CD14-positive monocyte (primary cell): ENCODE measurements at regions not wholly inside any gene's neighbourhood (a gene's known extent, or its start where the extent isn't known, plus 50 kb on each side); places are given as distances from the start of the nearest gene placed in this dataset.

Source experiments
- DNase-seq, 3 donors: peaks; one replicate each; pipeline ENCODE4 v3.0.0-alpha.2; 2011 to 2022
- H2AFZ ChIP-seq: 2 replicates; pipeline ENCODE4 v1.6.0; 2012; ENCODE audit warnings: mild to moderate bottlenecking, low read depth, low read length, inconsistent platforms; ENCODE audit not compliant: insufficient read depth, poor library complexity, severe bottlenecking
- H3K27ac ChIP-seq, 2 donors: 1 replicate in 1 of 2; 2 replicates in 1 of 2; pipeline ENCODE4 v1.5.1; 2012 to 2013; ENCODE audit warnings: low read length in 2 of 2, control low read depth in 1 of 2, inconsistent platforms in 1 of 2, low read depth in 1 of 2, mild to moderate bottlenecking in 1 of 2
- H3K27me3 ChIP-seq, 2 donors: one replicate each; pipeline versions ENCODE4 v1.6.0 to v1.6.1; 2011 to 2013; ENCODE audit warnings: low read length in 2 of 2; ENCODE audit not compliant: control insufficient read depth in 2 of 2, insufficient read depth in 2 of 2
- H3K36me3 ChIP-seq, 2 donors: replicated peaks in 1 of 2; 1 replicate in 1 of 2; 2 replicates in 1 of 2; pipeline versions ENCODE4 v1.5.1 to v1.6.1; 2012 to 2013; ENCODE audit warnings: low read length in 2 of 2, control low read depth in 1 of 2, inconsistent platforms in 1 of 2, mild to moderate bottlenecking in 1 of 2; ENCODE audit not compliant: insufficient read depth in 2 of 2, control insufficient read depth in 1 of 2
- H3K4me1 ChIP-seq, 2 donors: 1 replicate in 1 of 2; 2 replicates in 1 of 2; pipeline versions ENCODE4 v1.5.1 to v1.6.1; 2012 to 2013; ENCODE audit warnings: low read length in 2 of 2, control low read depth in 1 of 2, inconsistent platforms in 1 of 2, mild to moderate bottlenecking in 1 of 2, moderate library complexity in 1 of 2; ENCODE audit not compliant: insufficient read depth in 2 of 2, control insufficient read depth in 1 of 2
- H3K4me2 ChIP-seq: replicated peaks from 2 replicates; pipeline ENCODE3; 2012; ENCODE audit warnings: low read length, moderate library complexity, mild to moderate bottlenecking; ENCODE audit not compliant: poor library complexity, severe bottlenecking; ENCODE audit errors: extremely low read depth
- H3K4me3 ChIP-seq, 3 experiments: fragments of 200-600 bp in 1 of 3; sonication (generic) in 1 of 3; replicated peaks in 1 of 3; 1 replicate in 2 of 3; 2 replicates in 1 of 3; pipeline ENCODE4 v1.5.1; 2011 to 2013; ENCODE audit warnings: low read length in 3 of 3, mild to moderate bottlenecking in 3 of 3, control low read depth in 2 of 3, low read depth in 2 of 3, inconsistent platforms in 1 of 3, moderate library complexity in 1 of 3
- H3K79me2 ChIP-seq: 2 replicates; pipeline ENCODE4 v1.6.0; 2012; ENCODE audit warnings: mild to moderate bottlenecking, control low read depth, inconsistent platforms, low read length, moderate library complexity; ENCODE audit not compliant: insufficient read depth
- H3K9ac ChIP-seq: 2 replicates; pipeline ENCODE4 v1.6.0; 2017; ENCODE audit warnings: low read length, mild to moderate bottlenecking; ENCODE audit not compliant: insufficient read depth, poor library complexity, severe bottlenecking
- H3K9me3 ChIP-seq, 2 donors: replicated peaks in 1 of 2; 1 replicate in 1 of 2; 2 replicates in 1 of 2; pipeline versions ENCODE4 v1.5.1 to v1.6.1; 2012 to 2013; ENCODE audit warnings: low read length in 2 of 2, control low read depth in 1 of 2; ENCODE audit not compliant: control insufficient read depth in 1 of 2, insufficient read depth in 1 of 2
- H4K20me1 ChIP-seq: 2 replicates; pipeline ENCODE4 v1.6.0; 2012; ENCODE audit warnings: mild to moderate bottlenecking, low read length, control low read depth, moderate library complexity; ENCODE audit not compliant: insufficient read depth
- H3K27ac Mint-ChIP-seq, 7 donors: one replicate each; pipeline ENCODE4 v1.8.0; 2020; ENCODE audit warnings: mild to moderate bottlenecking in 7 of 7, mixed read lengths in 7 of 7, moderate library complexity in 6 of 7, inconsistent platforms in 2 of 7
- H3K27me3 Mint-ChIP-seq, 3 donors: one replicate each; pipeline ENCODE4 v1.8.0; 2021 to 2022; ENCODE audit warnings: low read depth in 3 of 3, mild to moderate bottlenecking in 3 of 3, mixed read lengths in 3 of 3, moderate library complexity in 3 of 3, inconsistent platforms in 1 of 3
- H3K36me3 Mint-ChIP-seq, 2 donors: one replicate each; pipeline ENCODE4 v1.8.0; 2020; ENCODE audit warnings: mixed read lengths in 2 of 2, inconsistent platforms in 1 of 2, mild to moderate bottlenecking in 1 of 2
- H3K4me1 Mint-ChIP-seq: one replicate; pipeline ENCODE4 v1.8.0; 2020; ENCODE audit warnings: mild to moderate bottlenecking, mixed read lengths
- H3K4me3 Mint-ChIP-seq, 2 donors: one replicate each; pipeline ENCODE4 v1.8.0; 2020; ENCODE audit warnings: mild to moderate bottlenecking in 2 of 2, mixed read lengths in 2 of 2, moderate library complexity in 1 of 2
- H3K9me3 Mint-ChIP-seq, 7 donors: one replicate each; pipeline ENCODE4 v1.8.0; 2020 to 2022; ENCODE audit warnings: mixed read lengths in 7 of 7, mild to moderate bottlenecking in 6 of 7, moderate library complexity in 6 of 7, inconsistent platforms in 2 of 7
- CTCF ChIP-seq: fragments of 200-600 bp; IDR thresholded peaks from one replicate; pipeline ENCODE4 v1.8.0; 2022; ENCODE audit warnings: antibody characterized with exemption, mild to moderate bottlenecking
- WGBS: methylation state at CpG from one replicate; pipeline ENCODE4 v1.1.5; 2013; ENCODE audit warnings: missing lambda C conversion rate; ENCODE audit not compliant: insufficient coverage; 5-methylcytosine and 5-hydroxymethylcytosine counted together
- intact Hi-C, 2 donors: fragments of 100-400 bp; cut with micrococcal nuclease; formaldehyde crosslinking; loops; one replicate each; pipeline versions ENCODE4 v1.15.0 to v1.15.1; 2023

GRCh38 chr13:50389726-50390125, 374.5 kb downstream of the KCNRG start:
- 92% methylated on average over 2 of the region's 4 CpGs for WGBS
- DNase-seq: no peak
- H3K27ac ChIP-seq: no peak overlapping the region
- no peaks in the 10 kb centered on the region for H4K20me1 ChIP-seq
- Mint-ChIP-seq H3K36me3 (no peaks in the 10 kb centered on the region), H3K4me1 (peaks cover 9% of the 10 kb centered on the region), H3K9me3 (no peaks in the 10 kb centered on the region), H3K27ac (peak overlapping the region in 1 of 7 donors; percentile 20), H3K4me3 (no peak overlapping the region), H3K27me3 (no peaks in the 10 kb centered on the region)
- H3K9ac ChIP-seq: no peak overlapping the region
- H3K4me3 ChIP-seq: no peak overlapping the region
- no peaks in the 10 kb centered on the region for H3K79me2 ChIP-seq
- TF ChIP-seq CTCF: no peak
- no peak overlapping the region for H3K4me2 ChIP-seq
- no peaks in the 10 kb centered on the region for H3K36me3 ChIP-seq
- H3K4me1 ChIP-seq: no peaks in the 10 kb centered on the region
- intact Hi-C loops: no loop called here
- no peaks in the 10 kb centered on the region for H3K27me3 ChIP-seq
- H3K9me3 ChIP-seq: no peaks in the 10 kb centered on the region
- no peak overlapping the region for H2AFZ ChIP-seq

DNA sequence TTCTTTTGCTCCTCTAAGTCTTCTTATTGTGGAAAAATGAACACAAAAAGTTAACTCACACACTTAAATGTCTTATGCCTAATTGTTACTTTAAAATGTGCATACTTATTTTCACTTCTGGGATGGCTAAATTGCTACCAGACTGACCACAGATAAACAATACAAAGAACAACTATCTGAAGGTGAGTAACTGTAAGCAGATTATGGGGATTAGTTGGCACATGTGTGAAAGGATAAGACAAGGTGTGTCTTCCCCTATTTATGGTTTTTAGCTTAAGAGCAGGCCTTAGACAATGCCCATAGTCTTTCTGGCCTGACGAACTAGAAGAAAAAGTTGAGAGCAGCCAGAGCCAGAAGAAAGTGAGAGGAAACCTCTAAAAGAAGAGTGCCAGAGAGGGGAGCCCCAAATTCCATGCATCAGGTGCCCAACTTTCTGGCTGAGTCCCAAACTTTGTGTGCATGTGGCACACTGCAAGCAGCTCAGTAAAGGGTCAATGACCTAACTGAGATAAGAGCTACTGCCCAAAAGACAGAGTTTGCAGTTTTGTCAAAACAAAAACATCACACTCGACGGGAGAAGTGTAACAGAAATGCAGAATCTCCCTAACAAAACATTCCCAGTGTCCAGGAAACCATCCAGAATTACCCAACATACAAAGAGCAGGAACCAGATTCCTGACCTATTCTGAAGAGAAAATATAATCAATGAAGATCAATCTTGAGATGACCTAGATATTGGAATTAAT, 375.4 kb downstream of the KCNRG start:
- no peak overlapping the region for H3K27ac Mint-ChIP-seq
- WGBS: 100% methylated on average over 1 of the region's 3 CpGs

More for the DNA sequence above, 375.4 kb downstream of the KCNRG start:
- H3K36me3 Mint-ChIP-seq: no peaks in the 10 kb centered on the region
- DNase-seq: no peak
- Histone ChIP-seq H3K4me1 (no peaks in the 10 kb centered on the region), H2AFZ (no peak overlapping the region), H3K9ac (no peak overlapping the region), H3K27me3 (no peaks in the 10 kb centered on the region), H3K9me3 (no peaks in the 10 kb centered on the region), H3K79me2 (no peaks in the 10 kb centered on the region), H3K4me3 (no peak overlapping the region), H3K36me3 (no peaks in the 10 kb centered on the region), H3K27ac (no peak overlapping the region), H3K4me2 (no peak overlapping the region), H4K20me1 (no peaks in the 10 kb centered on the region)
- H3K9me3 Mint-ChIP-seq: no peaks in the 10 kb centered on the region
- H3K4me3 Mint-ChIP-seq: no peak overlapping the region
- H3K27me3 Mint-ChIP-seq: no peaks in the 10 kb centered on the region
- TF ChIP-seq CTCF: no peak
- intact Hi-C loops: no loop called here
- H3K4me1 Mint-ChIP-seq: peaks cover 9% of the 10 kb centered on the region
